Neural cell (in vitro differentiated cells): ENCODE measurements at regions not wholly inside any gene's neighbourhood (a gene's known extent, or its start where the extent isn't known, plus 50 kb on each side); places are given as distances from the start of the nearest gene placed in this dataset.

Source experiments
- H2AFZ ChIP-seq: fragments of 200-600, 300-800 bp; sonication (generic), shearing (Covaris generic); 2 replicates; pipeline ENCODE4 v1.6.0; 2014; ENCODE audit warnings: low read depth, mild to moderate bottlenecking, antibody characterized with exemption, low read length, moderate library complexity
- H3F3A ChIP-seq: fragments of 200-600 bp; shearing (Covaris generic); 2 replicates; pipeline ENCODE4 v1.6.1; 2016; ENCODE audit warnings: mild to moderate bottlenecking, moderate library complexity, mixed read lengths, antibody characterized with exemption, low read length; ENCODE audit not compliant: insufficient read depth, poor library complexity, severe bottlenecking
- H3K27ac ChIP-seq: fragments of 200-600, 300-800 bp; sonication (generic), shearing (Covaris generic); 2 replicates; pipeline ENCODE4 v1.5.1; 2014; ENCODE audit warnings: mild to moderate bottlenecking, low read length, moderate library complexity
- H3K27me3 ChIP-seq: fragments of 300-800, 200-600 bp; sonication (generic), shearing (Covaris generic); 2 replicates; pipeline ENCODE4 v1.6.0; 2014; ENCODE audit warnings: mild to moderate bottlenecking, low read depth, low read length, moderate library complexity; ENCODE audit not compliant: insufficient read depth
- H3K36me3 ChIP-seq: fragments of 300-800, 200-600 bp; sonication (generic), shearing (Covaris generic); 2 replicates; pipeline ENCODE4 v1.5.1; 2014; ENCODE audit warnings: mild to moderate bottlenecking, antibody characterized with exemption, low read length, moderate library complexity; ENCODE audit not compliant: insufficient read depth
- H3K4me2 ChIP-seq: fragments of 300-800, 200-600 bp; sonication (generic), shearing (Covaris generic); 2 replicates; pipeline ENCODE4 v1.6.0; 2014; ENCODE audit warnings: mild to moderate bottlenecking, low read length
- H3K4me3 ChIP-seq: fragments of 300-800, 200-600 bp; sonication (generic), shearing (Covaris generic); 2 replicates; pipeline ENCODE4 v1.5.1; 2014; ENCODE audit warnings: mild to moderate bottlenecking, low read length, moderate library complexity
- H3K79me2 ChIP-seq: fragments of 200-600 bp; shearing (Covaris generic); replicated peaks from 2 replicates; pipeline ENCODE4 v1.6.0; 2014; ENCODE audit warnings: mild to moderate bottlenecking, low read length, moderate library complexity; ENCODE audit not compliant: insufficient read depth
- H3K9ac ChIP-seq: fragments of 300-800, 200-600 bp; sonication (generic), shearing (Covaris generic); 2 replicates; pipeline ENCODE4 v1.6.1; 2016; ENCODE audit warnings: mild to moderate bottlenecking, low read length, mixed read lengths
- H3K9me2 ChIP-seq: fragments of 200-600 bp; shearing (Covaris generic); 2 replicates; pipeline ENCODE4 v1.6.1; 2016; ENCODE audit warnings: mild to moderate bottlenecking, low read length, mixed read lengths; ENCODE audit not compliant: insufficient read depth
- H3K9me3 ChIP-seq: fragments of 200-600, 300-800 bp; sonication (generic), shearing (Covaris generic); 2 replicates; pipeline ENCODE4 v1.6.1; 2016; ENCODE audit warnings: mild to moderate bottlenecking, mixed run types, low read length, moderate library complexity, mixed read lengths
- H4K20me1 ChIP-seq: fragments of 200-600 bp; shearing (Covaris generic); 2 replicates; pipeline ENCODE4 v1.6.1; 2016; ENCODE audit warnings: mild to moderate bottlenecking, mixed run types; ENCODE audit not compliant: insufficient read depth
- CTCF ChIP-seq: fragments of 450-650 bp; IDR thresholded peaks from 2 replicates; pipeline ENCODE4 v1.5.1; 2014; ENCODE audit warnings: antibody characterized with exemption, mild to moderate bottlenecking, moderate library complexity; ENCODE audit not compliant: poor library complexity, severe bottlenecking
- EP300 ChIP-seq: fragments of 450-650 bp; conservative IDR thresholded peaks from 2 replicates; pipeline ENCODE4 v1.6.1; 2014; ENCODE audit warnings: antibody characterized with exemption, mild to moderate bottlenecking, moderate library complexity; ENCODE audit not compliant: poor library complexity, severe bottlenecking
- EZH2 ChIP-seq: fragments of 200-600, 300-800 bp; shearing (Covaris generic), sonication (generic); IDR thresholded peaks from 2 replicates; pipeline ENCODE4 v1.6.1; 2014; ENCODE audit warnings: antibody characterized with exemption, low read length, borderline replicate concordance, mild to moderate bottlenecking; ENCODE audit not compliant: insufficient read depth, poor library complexity, severe bottlenecking
- MXI1 ChIP-seq: fragments of 450-650 bp; conservative IDR thresholded peaks from 2 replicates; pipeline ENCODE4 v1.6.1; 2014; ENCODE audit warnings: antibody characterized with exemption, mild to moderate bottlenecking; ENCODE audit not compliant: poor library complexity, severe bottlenecking
- POLR2AphosphoS5 ChIP-seq: IDR thresholded peaks from 2 replicates; pipeline ENCODE4 v1.6.1; 2012
- RAD21 ChIP-seq: fragments of 450-650 bp; conservative IDR thresholded peaks from 2 replicates; pipeline ENCODE4 v1.6.1; 2014; ENCODE audit warnings: antibody characterized with exemption, mild to moderate bottlenecking, moderate library complexity
- SMC3 ChIP-seq: fragments of 450-650 bp; conservative IDR thresholded peaks from 2 replicates; pipeline ENCODE4 v1.6.1; 2014; ENCODE audit warnings: antibody characterized with exemption, mild to moderate bottlenecking, moderate library complexity; ENCODE audit not compliant: poor library complexity
- TAF1 ChIP-seq: IDR thresholded peaks from 2 replicates; pipeline ENCODE4 v1.6.1; 2012; ENCODE audit warnings: low read depth
- TF ChIP-seq, protein P1 (sequence below): IDR thresholded peaks from 2 replicates; pipeline ENCODE4 v1.6.1; 2012; ENCODE audit warnings: borderline replicate concordance

GRCh38 chr6:145286916-145287315, 448.4 kb downstream of the EPM2A start:
- H3K4me3 ChIP-seq = no peak overlapping the region

DNA sequence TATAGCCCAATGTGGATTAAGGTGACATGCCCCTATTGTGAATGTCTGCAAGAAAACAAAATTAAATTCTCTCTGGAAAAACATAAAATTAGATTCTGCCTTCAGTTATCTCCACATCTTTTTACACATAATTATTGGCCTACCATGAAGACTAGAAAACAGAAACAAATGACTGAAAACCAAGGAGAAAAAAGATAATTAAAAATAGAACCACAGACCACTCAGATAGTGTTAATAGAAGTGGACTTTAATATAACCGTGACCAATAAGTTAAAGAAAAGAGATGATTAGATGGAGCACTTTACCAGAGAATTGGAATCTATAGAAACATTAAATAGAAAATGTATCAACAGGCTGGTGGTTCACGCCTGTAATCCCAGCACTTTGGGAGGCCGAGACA, 445.7 kb downstream of the EPM2A start:
- Histone ChIP-seq H3K27me3 (no peaks in the 10 kb centered on the region), H3K9me2 (no peaks in the 10 kb centered on the region), H3K4me2 (no peak overlapping the region), H3K9ac (no peak overlapping the region), H3K27ac (no peak overlapping the region), H4K20me1 (no peaks in the 10 kb centered on the region), H3K4me3 (no peak overlapping the region), H2AFZ (no peak overlapping the region), H3F3A (no peaks in the 10 kb centered on the region), H3K9me3 (no peaks in the 10 kb centered on the region), H3K36me3 (no peaks in the 10 kb centered on the region), H3K79me2 (no peaks in the 10 kb centered on the region)
- TF ChIP-seq SMC3 (no peak), EZH2 (no peak), CTCF (no peak), RAD21 (no peak), EP300 (no peak), POLR2AphosphoS5 (no peak), TAF1 (no peak), MXI1 (no peak)
- TF ChIP-seq, protein P1, sequence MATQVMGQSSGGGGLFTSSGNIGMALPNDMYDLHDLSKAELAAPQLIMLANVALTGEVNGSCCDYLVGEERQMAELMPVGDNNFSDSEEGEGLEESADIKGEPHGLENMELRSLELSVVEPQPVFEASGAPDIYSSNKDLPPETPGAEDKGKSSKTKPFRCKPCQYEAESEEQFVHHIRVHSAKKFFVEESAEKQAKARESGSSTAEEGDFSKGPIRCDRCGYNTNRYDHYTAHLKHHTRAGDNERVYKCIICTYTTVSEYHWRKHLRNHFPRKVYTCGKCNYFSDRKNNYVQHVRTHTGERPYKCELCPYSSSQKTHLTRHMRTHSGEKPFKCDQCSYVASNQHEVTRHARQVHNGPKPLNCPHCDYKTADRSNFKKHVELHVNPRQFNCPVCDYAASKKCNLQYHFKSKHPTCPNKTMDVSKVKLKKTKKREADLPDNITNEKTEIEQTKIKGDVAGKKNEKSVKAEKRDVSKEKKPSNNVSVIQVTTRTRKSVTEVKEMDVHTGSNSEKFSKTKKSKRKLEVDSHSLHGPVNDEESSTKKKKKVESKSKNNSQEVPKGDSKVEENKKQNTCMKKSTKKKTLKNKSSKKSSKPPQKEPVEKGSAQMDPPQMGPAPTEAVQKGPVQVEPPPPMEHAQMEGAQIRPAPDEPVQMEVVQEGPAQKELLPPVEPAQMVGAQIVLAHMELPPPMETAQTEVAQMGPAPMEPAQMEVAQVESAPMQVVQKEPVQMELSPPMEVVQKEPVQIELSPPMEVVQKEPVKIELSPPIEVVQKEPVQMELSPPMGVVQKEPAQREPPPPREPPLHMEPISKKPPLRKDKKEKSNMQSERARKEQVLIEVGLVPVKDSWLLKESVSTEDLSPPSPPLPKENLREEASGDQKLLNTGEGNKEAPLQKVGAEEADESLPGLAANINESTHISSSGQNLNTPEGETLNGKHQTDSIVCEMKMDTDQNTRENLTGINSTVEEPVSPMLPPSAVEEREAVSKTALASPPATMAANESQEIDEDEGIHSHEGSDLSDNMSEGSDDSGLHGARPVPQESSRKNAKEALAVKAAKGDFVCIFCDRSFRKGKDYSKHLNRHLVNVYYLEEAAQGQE = no peak

More at GRCh38 chr6:145286916-145287315, 448.4 kb downstream of the EPM2A start:
- H3K4me2 ChIP-seq = no peak overlapping the region
- H3F3A ChIP-seq = no peaks in the 10 kb centered on the region
- H3K27me3 ChIP-seq = no peaks in the 10 kb centered on the region
- no peaks in the 10 kb centered on the region for H3K36me3 ChIP-seq
- H2AFZ ChIP-seq = no peak overlapping the region
- no peak overlapping the region for H3K27ac ChIP-seq
- no peaks in the 10 kb centered on the region for H3K9me3 ChIP-seq
- H3K9ac ChIP-seq = no peak overlapping the region
- no peaks in the 10 kb centered on the region for H3K9me2 ChIP-seq
- no peaks in the 10 kb centered on the region for H3K79me2 ChIP-seq
- TF ChIP-seq, protein P1 = no peak
- TF ChIP-seq POLR2AphosphoS5 (no peak), TAF1 (no peak), EZH2 (no peak), CTCF (no peak), EP300 (no peak), SMC3 (no peak), MXI1 (no peak), RAD21 (no peak)
- H4K20me1 ChIP-seq = no peaks in the 10 kb centered on the region
